ENCODE measurements at regions not wholly inside any gene's neighbourhood (a gene's known extent, or its start where the extent isn't known, plus 50 kb on each side); places are given as distances from the start of the nearest gene placed in this dataset.
"Not testable (repeated sequence)": the region's sequence is repeated elsewhere in the genome, so short reads cannot be mapped to it uniquely, and the experiment has no call there.

DNA sequence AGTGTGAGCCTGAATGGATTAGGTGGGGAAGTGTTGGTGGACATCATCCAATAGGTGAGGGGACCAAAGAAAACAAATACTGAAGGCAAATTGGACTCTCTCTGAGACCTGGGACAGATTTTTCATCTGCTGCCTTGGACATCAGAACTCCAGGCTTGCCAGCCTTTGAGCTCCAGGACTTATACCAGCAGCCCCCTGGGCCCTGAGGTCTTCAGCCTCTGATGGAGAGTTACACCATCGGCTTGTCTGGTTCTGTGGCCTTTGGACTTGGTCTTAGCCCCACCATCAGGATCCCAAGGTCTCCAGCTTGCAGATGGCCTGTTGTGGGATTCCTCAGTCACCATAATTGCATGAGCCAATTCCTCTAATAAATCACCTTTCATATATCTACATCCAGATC is 80.8 kb upstream of the SLC8A3 start:
- FAIRE-seq (no peak), DNase-seq (ENCODE audit: insufficient read length, low spot score) (no peak)

- FAIRE-seq, result no peak
- no peak for DNase-seq (ENCODE audit: insufficient read length, low spot score)
Observed at GRCh38 chr14:70268760-70269159, 80.0 kb upstream of the SLC8A3 start.

DNA sequence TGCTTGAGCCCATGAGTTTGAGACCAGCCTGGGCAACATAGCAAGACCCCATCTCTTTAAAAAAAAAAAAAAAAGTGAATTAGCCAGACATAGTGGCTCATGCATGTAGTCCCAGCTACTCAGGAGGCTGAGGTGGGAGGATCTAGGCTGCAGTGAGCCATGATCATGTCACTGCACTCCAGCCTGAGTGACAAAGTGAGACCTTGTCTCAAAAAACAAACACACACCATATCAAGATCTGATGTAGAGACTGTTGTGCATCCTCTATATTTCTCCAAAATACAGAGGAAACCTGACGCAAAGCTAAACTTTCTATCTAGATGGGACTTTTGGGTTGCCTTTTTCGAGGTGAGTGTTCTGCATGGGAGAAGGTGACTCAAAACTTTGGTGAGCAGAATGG is 77.4 kb upstream of the SLC8A3 start:
- FAIRE-seq, result no peak
- no peak for DNase-seq (ENCODE audit: insufficient read length, low spot score)

- FAIRE-seq (no peak), DNase-seq (ENCODE audit: insufficient read length, low spot score) (no peak)
Observed at GRCh38 chr14:70265422-70265821, 76.7 kb upstream of the SLC8A3 start.

- DNase-seq (ENCODE audit: insufficient read length, low spot score) (no peak), FAIRE-seq (no peak)
Observed at GRCh38 chr14:70259420-70259819, 70.7 kb upstream of the SLC8A3 start.

- DNase-seq (ENCODE audit: insufficient read length, low spot score) (peak; percentile 19), FAIRE-seq (no peak)
Observed at GRCh38 chr14:70257526-70257925, 68.8 kb upstream of the SLC8A3 start.

- no peak for DNase-seq (ENCODE audit: insufficient read length, low spot score)
- no peak for FAIRE-seq
Observed at GRCh38 chr14:70256601-70257000, 67.8 kb upstream of the SLC8A3 start.

- FAIRE-seq; DNase-seq (ENCODE audit: insufficient read length, low spot score): not testable (repeated sequence)
Observed at GRCh38 chr14:70255071-70256057, 66.6 kb upstream of the SLC8A3 start.

- DNase-seq (ENCODE audit: insufficient read length, low spot score) (no peak), FAIRE-seq (peak; percentile 64)
Observed at GRCh38 chr14:70254476-70254961, 65.8 kb upstream of the SLC8A3 start.

GRCh38 chr14:70253547-70253946 is 64.8 kb upstream of the SLC8A3 start:
- FAIRE-seq; DNase-seq (ENCODE audit: insufficient read length, low spot score): not testable (repeated sequence)

DNA sequence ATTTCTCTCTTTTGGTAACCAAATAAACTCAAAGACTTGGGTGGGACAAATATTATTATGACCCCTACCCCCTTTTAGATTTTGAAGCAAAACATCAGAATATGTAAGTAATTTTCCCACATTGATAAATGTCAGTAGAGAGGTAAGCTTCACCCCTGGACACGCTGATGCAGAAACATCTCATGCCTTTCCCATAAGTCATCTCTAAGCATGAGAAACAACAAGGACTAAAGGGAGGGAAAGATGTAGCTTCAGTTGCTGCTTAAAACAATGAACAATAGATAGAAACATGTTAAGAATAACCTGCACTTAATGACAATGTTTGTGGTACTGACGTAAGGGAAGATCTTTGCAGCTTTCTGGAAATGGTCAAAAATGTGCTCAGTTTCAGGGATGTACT is 56.3 kb upstream of the SLC8A3 start:
- DNase-seq (ENCODE audit: insufficient read length, low spot score) (no peak), FAIRE-seq (no peak)

DNA sequence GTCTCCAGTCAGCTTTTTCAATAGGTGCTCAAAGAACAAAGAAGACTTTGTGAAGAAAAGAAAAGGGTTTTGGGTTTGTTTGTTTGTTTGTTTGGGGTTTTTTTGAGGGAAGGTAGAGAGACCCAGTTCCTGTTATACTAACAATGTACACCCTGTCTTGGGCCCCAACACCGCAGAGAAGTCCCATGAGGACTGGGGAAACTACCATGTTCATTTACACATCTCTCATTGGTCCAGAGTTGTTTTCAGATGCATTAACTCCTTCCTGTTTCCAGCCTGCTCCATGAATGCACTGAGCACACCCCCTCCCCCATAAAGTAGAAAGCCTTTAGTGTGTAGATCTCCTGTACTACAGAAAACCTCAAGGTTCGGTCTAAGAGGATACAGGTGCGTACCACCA is 51.1 kb upstream of the SLC8A3 start:
- FAIRE-seq, result peak; percentile 92
- DNase-seq (ENCODE audit: insufficient read length, low spot score), result no peak

GRCh38 chr14:70238635-70239034 is 49.9 kb upstream of the SLC8A3 start:
- peak; percentile 80 for FAIRE-seq
- not testable (repeated sequence) for DNase-seq (ENCODE audit: insufficient read length, low spot score)
